ENCODE measurements at regions not wholly inside any gene's neighbourhood (a gene's known extent, or its start where the extent isn't known, plus 50 kb on each side); places are given as distances from the start of the nearest gene placed in this dataset.

GRCh38 chr1:219560856-219561255 lies 52.0 kb downstream of the ZC3H11B start:
- Mint-ChIP-seq H3K36me3 (ENCODE audit: low read depth) (no peaks in the 10 kb centered on the region), H3K9me3 (ENCODE audit: low read depth) (no peaks in the 10 kb centered on the region), H3K27ac (ENCODE audit: unreplicated experiment) (no peak overlapping the region), H3K4me1 (ENCODE audit: low read depth) (peaks cover 7% of the 10 kb centered on the region), H3K27me3 (ENCODE audit: low read depth) (no peaks in the 10 kb centered on the region), H3K4me3 (ENCODE audit: unreplicated experiment) (no peak overlapping the region)
- TF ChIP-seq CTCF (IDR thresholded peaks at IDR 0.05) = no peak
- DNase-seq (ENCODE audit: low spot score) = no peak

- peaks cover 17% of the 10 kb centered on the region for H3K4me1 Mint-ChIP-seq (ENCODE audit: low read depth)
- H3K27me3 Mint-ChIP-seq (ENCODE audit: low read depth) = no peaks in the 10 kb centered on the region
- no peak for DNase-seq (ENCODE audit: low spot score)
- no peak overlapping the region for H3K4me3 Mint-ChIP-seq (ENCODE audit: unreplicated experiment)
- H3K9me3 Mint-ChIP-seq (ENCODE audit: low read depth) = no peaks in the 10 kb centered on the region
- H3K27ac Mint-ChIP-seq (ENCODE audit: unreplicated experiment) = no peak overlapping the region
- H3K36me3 Mint-ChIP-seq (ENCODE audit: low read depth) = no peaks in the 10 kb centered on the region
- TF ChIP-seq CTCF (IDR thresholded peaks at IDR 0.05) = no peak
Observed at GRCh38 chr1:219559899-219560298, 53.0 kb downstream of the ZC3H11B start.

- H3K36me3 Mint-ChIP-seq (ENCODE audit: low read depth) = no peaks in the 10 kb centered on the region
- peaks cover 18% of the 10 kb centered on the region for H3K4me1 Mint-ChIP-seq (ENCODE audit: low read depth)
- TF ChIP-seq CTCF (IDR thresholded peaks at IDR 0.05) = no peak
- DNase-seq (ENCODE audit: low spot score) = no peak
- no peak overlapping the region for H3K4me3 Mint-ChIP-seq (ENCODE audit: unreplicated experiment)
- H3K27me3 Mint-ChIP-seq (ENCODE audit: low read depth) = no peaks in the 10 kb centered on the region
- H3K27ac Mint-ChIP-seq (ENCODE audit: unreplicated experiment) = no peak overlapping the region
- H3K9me3 Mint-ChIP-seq (ENCODE audit: low read depth) = no peaks in the 10 kb centered on the region
Observed at GRCh38 chr1:219555806-219556205, 57.1 kb downstream of the ZC3H11B start.

GRCh38 chr1:219555031-219555692 lies 57.7 kb downstream of the ZC3H11B start:
- no peak for TF ChIP-seq CTCF (IDR thresholded peaks at IDR 0.05)
- Mint-ChIP-seq H3K9me3 (ENCODE audit: low read depth) (no peaks in the 10 kb centered on the region), H3K27ac (ENCODE audit: unreplicated experiment) (no peak overlapping the region), H3K4me3 (ENCODE audit: unreplicated experiment) (no peak overlapping the region), H3K4me1 (ENCODE audit: low read depth) (peaks cover 18% of the 10 kb centered on the region), H3K36me3 (ENCODE audit: low read depth) (no peaks in the 10 kb centered on the region), H3K27me3 (ENCODE audit: low read depth) (no peaks in the 10 kb centered on the region)
- DNase-seq (ENCODE audit: low spot score) = no peak

GRCh38 chr1:219553934-219554502 lies 58.9 kb downstream of the ZC3H11B start:
- no peaks in the 10 kb centered on the region for H3K27me3 Mint-ChIP-seq (ENCODE audit: low read depth)
- TF ChIP-seq CTCF (IDR thresholded peaks at IDR 0.05) = no peak
- H3K4me1 Mint-ChIP-seq (ENCODE audit: low read depth) = peaks cover 13% of the 10 kb centered on the region
- H3K27ac Mint-ChIP-seq (ENCODE audit: unreplicated experiment) = no peak overlapping the region
- no peaks in the 10 kb centered on the region for H3K9me3 Mint-ChIP-seq (ENCODE audit: low read depth)
- no peak overlapping the region for H3K4me3 Mint-ChIP-seq (ENCODE audit: unreplicated experiment)
- no peak for DNase-seq (ENCODE audit: low spot score)
- H3K36me3 Mint-ChIP-seq (ENCODE audit: low read depth) = no peaks in the 10 kb centered on the region
